ENCODE measurements at regions not wholly inside any gene's neighbourhood (a gene's known extent, or its start where the extent isn't known, plus 50 kb on each side); places are given as distances from the start of the nearest gene placed in this dataset.

- Histone ChIP-seq H3K36me3 (ENCODE audit: low read depth) (no peaks in the 10 kb centered on the region), H3K4me3 (no peak overlapping the region), H3K9me3 (no peaks in the 10 kb centered on the region), H3K4me1 (ENCODE audit: low read depth) (no peaks in the 10 kb centered on the region)
- no peak for DNase-seq
- ATAC-seq, result no peak
- TF ChIP-seq CTCF (IDR thresholded peaks at IDR 0.05), result no peak
- intact Hi-C loops (cut with DNase I, micrococcal nuclease), result no loop called here
Measured at GRCh38 chr2:9707611-9708160, 76.9 kb upstream of the YWHAQ start.

- ATAC-seq, result no peak
- no peak for TF ChIP-seq CTCF (IDR thresholded peaks at IDR 0.05)
- Histone ChIP-seq H3K36me3 (ENCODE audit: low read depth) (no peaks in the 10 kb centered on the region), H3K4me1 (ENCODE audit: low read depth) (no peaks in the 10 kb centered on the region), H3K4me3 (no peak overlapping the region), H3K9me3 (no peaks in the 10 kb centered on the region)
- no peak for DNase-seq
- intact Hi-C loops (cut with DNase I, micrococcal nuclease), result no loop called here
Measured at GRCh38 chr2:9708683-9709538, 78.1 kb upstream of the YWHAQ start.

- no peak overlapping the region for H3K4me3 ChIP-seq
- ATAC-seq (no peak), DNase-seq (no peak)
- intact Hi-C loops (cut with DNase I, micrococcal nuclease), result no loop called here
- no peak for TF ChIP-seq CTCF (IDR thresholded peaks at IDR 0.05)
- no peaks in the 10 kb centered on the region for H3K4me1 ChIP-seq (ENCODE audit: low read depth)
- H3K36me3 ChIP-seq (ENCODE audit: low read depth), result no peaks in the 10 kb centered on the region
- no peaks in the 10 kb centered on the region for H3K9me3 ChIP-seq
Measured at GRCh38 chr2:9709539-9710285, 78.9 kb upstream of the YWHAQ start.

- DNase-seq (no peak), ATAC-seq (no peak)
- intact Hi-C loops (cut with DNase I, micrococcal nuclease), result no loop called here
- Histone ChIP-seq H3K4me3 (no peak overlapping the region), H3K9me3 (no peaks in the 10 kb centered on the region), H3K36me3 (ENCODE audit: low read depth) (no peaks in the 10 kb centered on the region), H3K4me1 (ENCODE audit: low read depth) (no peaks in the 10 kb centered on the region)
- no peak for TF ChIP-seq CTCF (IDR thresholded peaks at IDR 0.05)
Measured at GRCh38 chr2:9710311-9710710, 79.5 kb upstream of the YWHAQ start.

- DNase-seq, result no peak
- TF ChIP-seq CTCF (IDR thresholded peaks at IDR 0.05), result no peak
Measured at GRCh38 chr2:9712263-9712662, 81.5 kb upstream of the YWHAQ start.

More at GRCh38 chr2:9712263-9712662, 81.5 kb upstream of the YWHAQ start:
- Histone ChIP-seq H3K9me3 (no peaks in the 10 kb centered on the region), H3K36me3 (ENCODE audit: low read depth) (no peaks in the 10 kb centered on the region), H3K4me1 (ENCODE audit: low read depth) (no peaks in the 10 kb centered on the region), H3K4me3 (no peak overlapping the region)
- intact Hi-C loops (cut with DNase I, micrococcal nuclease), result no loop called here
- no peak for ATAC-seq

All from mucosa of descending colon (tissue), 3 donors.